ENCODE measurements at regions not wholly inside any gene's neighbourhood (a gene's known extent, or its start where the extent isn't known, plus 50 kb on each side); places are given as distances from the start of the nearest gene placed in this dataset.

- TF ChIP-seq CTCF (IDR thresholded peaks at IDR 0.05) (no peak), POLR2A (IDR thresholded peaks at IDR 0.05) (no peak), POLR2AphosphoS5 (IDR thresholded peaks at IDR 0.05) (no peak)
Observed at GRCh38 chr3:148004331-148004730, 595.2 kb downstream of the ZIC1 start.

Measured in breast epithelium (tissue), 3 donors.